Breast epithelium (tissue), 3 donors: ENCODE measurements at regions not wholly inside any gene's neighbourhood (a gene's known extent, or its start where the extent isn't known, plus 50 kb on each side); places are given as distances from the start of the nearest gene placed in this dataset.

Experiments used
- CTCF ChIP-seq, 3 donors: fragments of 450-650 bp; IDR thresholded peaks; one replicate each; pipeline ENCODE4 v1.5.1; 2016 to 2017; ENCODE audit warnings: antibody characterized with exemption in 3 of 3, mild to moderate bottlenecking in 3 of 3, moderate library complexity in 3 of 3
- POLR2A ChIP-seq: fragments of 450-650 bp; IDR thresholded peaks from one replicate; pipeline ENCODE4 v1.6.1; 2016; ENCODE audit warnings: antibody characterized with exemption, mild to moderate bottlenecking, moderate library complexity

- TF ChIP-seq POLR2A: no peak
- TF ChIP-seq CTCF (IDR thresholded peaks at IDR 0.05): no peak
Measured at GRCh38 chr4:127238956-127239475, 393.7 kb upstream of the INTU start.
